NB4 (cell line): ENCODE measurements at regions not wholly inside any gene's neighbourhood (a gene's known extent, or its start where the extent isn't known, plus 50 kb on each side); places are given as distances from the start of the nearest gene placed in this dataset.

Experiments
- MYC ChIP-seq: IDR thresholded peaks from 2 replicates; pipeline ENCODE4 v1.6.1; 2011; ENCODE audit warnings: low read depth, low read length
- POLR2A ChIP-seq: IDR thresholded peaks from 2 replicates; pipeline ENCODE4 v1.6.1; 2011; ENCODE audit warnings: mild to moderate bottlenecking; ENCODE audit not compliant: insufficient read length; ENCODE audit errors: extremely low read depth
- TF ChIP-seq, protein P1 (sequence below): IDR thresholded peaks from one replicate; pipeline ENCODE4 v1.5.1; 2012; ENCODE audit warnings: low read depth, low read length

DNA sequence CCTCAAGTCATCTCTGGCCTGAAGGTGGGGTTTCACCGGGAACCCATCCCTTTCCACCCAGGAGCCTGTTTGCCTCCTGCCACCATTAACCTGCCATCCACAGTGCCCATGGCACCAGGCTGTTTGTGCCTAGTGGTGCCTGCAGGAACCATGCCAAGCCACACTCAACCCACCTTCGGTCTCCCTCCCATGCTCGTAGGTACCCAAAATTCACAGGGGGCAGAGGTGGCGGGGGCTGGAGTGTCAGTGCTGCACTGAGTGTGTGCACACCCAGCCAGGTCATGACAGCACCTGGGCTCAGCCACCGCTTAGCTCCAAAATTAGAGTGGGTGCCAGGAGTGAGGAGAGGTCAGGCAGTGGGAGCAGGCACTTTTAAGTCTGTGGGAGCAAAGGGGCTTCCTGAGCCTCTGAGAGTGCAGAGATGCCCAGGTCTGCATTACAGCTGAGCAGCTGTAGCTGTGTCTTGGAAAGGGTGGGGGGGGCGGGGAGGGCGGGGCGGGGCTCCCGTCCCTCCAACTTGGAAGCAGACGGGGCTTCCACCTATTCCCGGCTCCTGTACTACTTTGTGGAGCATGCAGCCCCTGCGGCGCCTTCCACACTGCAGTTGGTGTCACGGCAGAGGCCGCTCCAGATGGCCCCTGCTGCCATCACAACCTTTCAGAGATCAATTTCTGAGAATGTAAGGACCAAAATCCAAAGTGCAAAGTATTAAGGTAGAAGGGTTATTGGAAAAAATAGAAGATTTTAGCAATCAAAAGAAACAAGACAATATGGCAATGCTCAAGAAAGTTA, 2396.8 kb upstream of the C9orf72 start:
- TF ChIP-seq, protein P1, sequence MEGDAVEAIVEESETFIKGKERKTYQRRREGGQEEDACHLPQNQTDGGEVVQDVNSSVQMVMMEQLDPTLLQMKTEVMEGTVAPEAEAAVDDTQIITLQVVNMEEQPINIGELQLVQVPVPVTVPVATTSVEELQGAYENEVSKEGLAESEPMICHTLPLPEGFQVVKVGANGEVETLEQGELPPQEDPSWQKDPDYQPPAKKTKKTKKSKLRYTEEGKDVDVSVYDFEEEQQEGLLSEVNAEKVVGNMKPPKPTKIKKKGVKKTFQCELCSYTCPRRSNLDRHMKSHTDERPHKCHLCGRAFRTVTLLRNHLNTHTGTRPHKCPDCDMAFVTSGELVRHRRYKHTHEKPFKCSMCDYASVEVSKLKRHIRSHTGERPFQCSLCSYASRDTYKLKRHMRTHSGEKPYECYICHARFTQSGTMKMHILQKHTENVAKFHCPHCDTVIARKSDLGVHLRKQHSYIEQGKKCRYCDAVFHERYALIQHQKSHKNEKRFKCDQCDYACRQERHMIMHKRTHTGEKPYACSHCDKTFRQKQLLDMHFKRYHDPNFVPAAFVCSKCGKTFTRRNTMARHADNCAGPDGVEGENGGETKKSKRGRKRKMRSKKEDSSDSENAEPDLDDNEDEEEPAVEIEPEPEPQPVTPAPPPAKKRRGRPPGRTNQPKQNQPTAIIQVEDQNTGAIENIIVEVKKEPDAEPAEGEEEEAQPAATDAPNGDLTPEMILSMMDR: no peak
- TF ChIP-seq POLR2A (no peak), MYC (no peak)
